ENCODE measurements at regions not wholly inside any gene's neighbourhood (a gene's known extent, or its start where the extent isn't known, plus 50 kb on each side); places are given as distances from the start of the nearest gene placed in this dataset.

DNA sequence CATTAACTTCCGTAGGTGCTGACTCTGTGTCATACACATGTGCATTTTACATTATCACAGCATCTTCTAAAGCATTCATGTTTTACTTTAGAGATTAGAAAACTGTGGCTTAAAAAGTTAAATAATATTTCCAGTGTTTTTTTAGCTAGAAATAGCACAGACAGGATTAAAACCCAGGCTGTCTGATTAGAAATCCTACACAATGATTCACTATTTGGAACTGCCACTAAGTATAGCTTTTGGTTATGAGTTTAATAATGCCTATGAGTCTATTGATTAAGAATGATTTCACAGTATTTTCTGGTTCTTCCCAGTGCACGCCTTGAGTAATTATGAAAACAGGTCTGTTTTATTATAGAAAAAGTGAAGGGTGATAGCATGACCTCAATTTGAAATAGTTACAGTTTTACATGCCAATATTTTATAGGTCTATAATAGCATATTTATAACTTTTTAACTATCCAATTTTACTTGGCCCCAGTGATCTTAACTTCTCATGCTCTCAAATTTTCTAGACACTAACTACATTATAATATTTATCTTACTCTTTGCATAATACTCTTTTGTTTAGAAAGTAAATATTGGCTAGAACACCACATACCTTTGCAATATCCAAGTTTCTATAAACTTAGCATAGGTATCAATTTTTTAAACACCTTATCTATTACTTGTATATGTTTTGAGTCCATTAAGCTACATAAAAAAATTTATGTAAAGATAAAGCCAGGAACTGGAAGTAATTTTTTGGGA is 313.2 kb downstream of the RND3 start:
- peaks cover 6% of the 10 kb centered on the region for H3K9me3 Mint-ChIP-seq
- DNase-seq, result no peak
- no peak overlapping the region for H3K27ac Mint-ChIP-seq
- H3K27me3 Mint-ChIP-seq (ENCODE audit: low read depth, poor library complexity), result no peaks in the 10 kb centered on the region
- no peaks in the 10 kb centered on the region for H3K4me1 Mint-ChIP-seq
- H3K4me3 Mint-ChIP-seq, result no peak overlapping the region
- no peaks in the 10 kb centered on the region for H3K36me3 Mint-ChIP-seq (ENCODE audit: low read depth)
- TF ChIP-seq CTCF (IDR thresholded peaks at IDR 0.05), result no peak

DNA sequence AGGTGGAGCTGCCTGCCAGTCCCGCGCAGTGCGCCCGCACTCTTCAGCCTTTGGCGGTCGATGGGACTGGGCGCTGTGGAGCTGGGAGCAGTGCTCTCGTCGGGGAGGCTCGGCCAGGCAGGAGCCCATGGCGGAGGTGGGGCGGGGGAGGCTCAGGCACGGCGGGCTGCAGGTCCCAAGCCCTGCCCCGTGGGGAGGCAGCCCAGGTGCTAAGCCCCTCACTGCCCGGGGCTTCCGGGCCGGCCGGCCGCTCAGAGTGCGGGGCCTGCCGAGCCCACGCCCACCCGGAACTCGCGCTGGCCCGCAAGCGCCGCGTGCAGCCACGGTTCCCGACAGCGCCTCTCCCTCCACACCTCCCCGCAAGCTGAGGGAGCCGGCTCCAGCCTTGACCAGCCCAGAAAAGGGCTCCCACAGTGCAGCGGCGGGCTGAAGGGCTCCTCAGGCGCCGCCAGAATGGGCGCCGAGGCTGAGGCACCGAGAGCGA is 316.4 kb downstream of the RND3 start:
- no peak overlapping the region for H3K27ac Mint-ChIP-seq
- H3K27me3 Mint-ChIP-seq (ENCODE audit: low read depth, poor library complexity), result peaks cover 3% of the 10 kb centered on the region
- peaks cover 7% of the 10 kb centered on the region for H3K4me1 Mint-ChIP-seq
- peaks cover 6% of the 10 kb centered on the region for H3K9me3 Mint-ChIP-seq
- H3K36me3 Mint-ChIP-seq (ENCODE audit: low read depth), result no peaks in the 10 kb centered on the region
- no peak for DNase-seq
- TF ChIP-seq CTCF (IDR thresholded peaks at IDR 0.05), result no peak
- no peak overlapping the region for H3K4me3 Mint-ChIP-seq

- Mint-ChIP-seq H3K27me3 (ENCODE audit: low read depth, poor library complexity) (peaks cover 3% of the 10 kb centered on the region), H3K4me3 (no peak overlapping the region)
These were observed 318.2 kb downstream of the RND3 start for GRCh38 chr2:150169237-150169629.

DNA sequence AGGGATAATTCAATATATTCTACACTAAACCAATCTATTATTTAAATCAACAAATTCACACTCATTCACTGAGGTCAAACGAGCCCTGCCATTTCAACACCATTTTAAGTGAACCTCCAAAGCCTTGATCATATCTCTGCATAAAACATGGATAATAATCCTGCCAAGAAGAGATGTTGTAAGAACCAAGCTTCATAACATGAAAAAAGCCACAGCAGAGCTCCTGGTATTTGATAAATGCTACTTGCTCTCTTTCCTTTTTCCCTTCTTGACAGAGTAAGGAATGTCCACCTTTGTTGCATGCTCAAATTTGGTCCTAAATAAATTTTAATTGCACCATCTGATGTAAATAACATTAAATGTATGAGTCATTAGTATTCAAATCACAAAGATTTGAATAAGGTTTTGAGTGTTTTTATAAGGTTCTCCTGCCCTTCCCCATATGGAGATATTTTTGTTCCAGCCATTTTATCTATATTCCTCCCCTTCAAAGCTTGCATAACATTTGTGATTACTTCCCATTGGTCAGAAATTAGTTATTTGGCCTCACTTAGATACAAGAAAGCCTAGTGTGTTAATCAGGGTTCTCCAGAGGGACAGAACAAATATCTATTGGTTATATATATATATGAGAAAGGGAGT is 318.8 kb downstream of the RND3 start:
- no peak for DNase-seq
- TF ChIP-seq CTCF (IDR thresholded peaks at IDR 0.05), result no peak
- H3K4me3 Mint-ChIP-seq, result no peak overlapping the region
- H3K9me3 Mint-ChIP-seq, result peaks cover 6% of the 10 kb centered on the region
- H3K36me3 Mint-ChIP-seq (ENCODE audit: low read depth), result no peaks in the 10 kb centered on the region
- no peak overlapping the region for H3K27ac Mint-ChIP-seq
- H3K27me3 Mint-ChIP-seq (ENCODE audit: low read depth, poor library complexity), result peaks cover 8% of the 10 kb centered on the region
- peaks cover 12% of the 10 kb centered on the region for H3K4me1 Mint-ChIP-seq

More at GRCh38 chr2:150169237-150169629, 318.2 kb downstream of the RND3 start:
- TF ChIP-seq CTCF (IDR thresholded peaks at IDR 0.05), result no peak
- Mint-ChIP-seq H3K4me1 (peaks cover 11% of the 10 kb centered on the region), H3K36me3 (ENCODE audit: low read depth) (no peaks in the 10 kb centered on the region), H3K27ac (no peak overlapping the region), H3K9me3 (peaks cover 6% of the 10 kb centered on the region)
- DNase-seq, result no peak

DNA sequence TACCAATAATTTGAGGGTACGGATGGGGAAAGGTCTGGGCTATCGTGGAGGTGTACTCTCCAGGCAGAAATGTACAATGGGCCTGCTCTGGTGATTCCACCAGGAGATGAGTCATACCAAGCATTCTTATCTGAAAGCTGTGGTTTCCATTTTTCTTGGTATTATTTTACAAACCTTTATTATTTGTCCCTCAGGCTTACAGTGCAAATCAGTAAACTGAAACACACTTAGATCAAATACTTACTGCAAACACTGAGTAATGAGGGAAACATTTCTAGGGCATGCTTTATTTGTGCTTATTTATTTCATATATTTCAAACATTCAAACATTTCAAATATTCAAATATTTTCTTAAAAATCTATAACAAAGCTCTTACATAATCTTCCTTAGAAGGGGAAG is 319.8 kb downstream of the RND3 start:
- Mint-ChIP-seq H3K27ac (no peak overlapping the region), H3K36me3 (ENCODE audit: low read depth) (no peaks in the 10 kb centered on the region), H3K9me3 (peaks cover 6% of the 10 kb centered on the region), H3K4me3 (no peak overlapping the region), H3K4me1 (peaks cover 22% of the 10 kb centered on the region), H3K27me3 (ENCODE audit: low read depth, poor library complexity) (peaks cover 11% of the 10 kb centered on the region)
- no peak for DNase-seq
- no peak for TF ChIP-seq CTCF (IDR thresholded peaks at IDR 0.05)

All from nephron progenitor cell (in vitro differentiated cells).